ENCODE measurements at regions not wholly inside any gene's neighbourhood (a gene's known extent, or its start where the extent isn't known, plus 50 kb on each side); places are given as distances from the start of the nearest gene placed in this dataset.

GRCh38 chr12:126312457-126312856 lies 1247.2 kb downstream of the AACS start:
- DNase-seq, result no peak
- Histone ChIP-seq H3K27ac (no peak overlapping the region), H3K4me1 (replicated peaks in 1 of 2) (no peaks in the 10 kb centered on the region), H3K9me3 (replicated peaks in 1 of 3) (no peaks in the 10 kb centered on the region), H3K4me3 (no peak overlapping the region), H3K36me3 (replicated peaks in 1 of 2) (no peaks in the 10 kb centered on the region), H3K27me3 (no peaks in the 10 kb centered on the region)
- intact Hi-C loops (cut with DNase I), result no loop called here
- 66 to 92% (median 89%) methylated on average over 3 of the region's 3 CpGs for WGBS, 4 donors
- TF ChIP-seq POLR2A (IDR thresholded peaks at IDR 0.05) (no peak), CTCF (IDR thresholded peaks at IDR 0.05) (no peak)

GRCh38 chr12:126316411-126316810 lies 1251.2 kb downstream of the AACS start:
- no peak for DNase-seq
- H3K27me3 ChIP-seq, result no peaks in the 10 kb centered on the region
- H3K4me3 ChIP-seq, result no peak overlapping the region
- no peaks in the 10 kb centered on the region for H3K9me3 ChIP-seq (replicated peaks in 1 of 3)
- intact Hi-C loops (cut with DNase I), result no loop called here
- H3K27ac ChIP-seq, result no peak overlapping the region
- H3K36me3 ChIP-seq (replicated peaks in 1 of 2), result no peaks in the 10 kb centered on the region
- H3K4me1 ChIP-seq (replicated peaks in 1 of 2), result no peaks in the 10 kb centered on the region
- 10 to 18% (median 16%) methylated on average over 3 of the region's 3 CpGs for WGBS, 4 donors
- TF ChIP-seq POLR2A (IDR thresholded peaks at IDR 0.05), result no peak
- no peak for TF ChIP-seq CTCF (IDR thresholded peaks at IDR 0.05)

- H3K4me1 ChIP-seq (replicated peaks in 1 of 2), result no peaks in the 10 kb centered on the region
- no peaks in the 10 kb centered on the region for H3K27me3 ChIP-seq
- no peaks in the 10 kb centered on the region for H3K9me3 ChIP-seq (replicated peaks in 1 of 3)
- H3K27ac ChIP-seq, result no peak overlapping the region
- H3K36me3 ChIP-seq (replicated peaks in 1 of 2), result no peaks in the 10 kb centered on the region
- intact Hi-C loops (cut with DNase I), result no loop called here
- WGBS, 4 donors, result 69 to 76% (median 74%) methylated on average over 7 of the region's 7 CpGs
- no peak for TF ChIP-seq POLR2A (IDR thresholded peaks at IDR 0.05)
- TF ChIP-seq CTCF (IDR thresholded peaks at IDR 0.05), result no peak
- no peak overlapping the region for H3K4me3 ChIP-seq
- no peak for DNase-seq
Measured at GRCh38 chr12:126337556-126338441, 1272.6 kb downstream of the AACS start.

GRCh38 chr12:126342866-126343265 lies 1277.6 kb downstream of the AACS start:
- H3K9me3 ChIP-seq (replicated peaks in 1 of 3), result no peaks in the 10 kb centered on the region
- WGBS, 4 donors, result 50 to 71% (median 54%) methylated on average over 1 of the region's 1 CpG
- no peak for DNase-seq
- H3K27ac ChIP-seq, result no peak overlapping the region
- H3K4me1 ChIP-seq (replicated peaks in 1 of 2), result no peaks in the 10 kb centered on the region
- no peak overlapping the region for H3K4me3 ChIP-seq
- intact Hi-C loops (cut with DNase I), result no loop called here
- H3K36me3 ChIP-seq (replicated peaks in 1 of 2), result no peaks in the 10 kb centered on the region
- no peaks in the 10 kb centered on the region for H3K27me3 ChIP-seq
- TF ChIP-seq POLR2A (IDR thresholded peaks at IDR 0.05), result no peak
- no peak for TF ChIP-seq CTCF (IDR thresholded peaks at IDR 0.05)

All from adrenal gland (tissue), 9 donors.